Smooth muscle cell (in vitro differentiated cells): ENCODE measurements at regions not wholly inside any gene's neighbourhood (a gene's known extent, or its start where the extent isn't known, plus 50 kb on each side); places are given as distances from the start of the nearest gene placed in this dataset.

ENCODE experiments used
- DNase-seq: peaks from one replicate; lab custom pipeline; 2025; ENCODE audit not compliant: unreplicated experiment; lab: John Stamatoyannopoulos, UW
- H2AFZ ChIP-seq: fragments of 200-600 bp; sonication (generic); 2 replicates; pipeline ENCODE4 v1.6.0; 2016; ENCODE audit warnings: antibody characterized with exemption, low read depth, mild to moderate bottlenecking
- H3F3A ChIP-seq: fragments of 200-600 bp; sonication (generic); 2 replicates; pipeline ENCODE4 v1.6.0; 2017; ENCODE audit warnings: antibody characterized with exemption, low read depth
- H3K27ac ChIP-seq: fragments of 200-600 bp; sonication (generic); 2 replicates; pipeline ENCODE4 v1.5.1; 2016; ENCODE audit warnings: low read depth, mild to moderate bottlenecking
- H3K27me3 ChIP-seq: fragments of 200-600 bp; sonication (generic); 2 replicates; pipeline ENCODE4 v1.6.1; 2016; ENCODE audit warnings: low read depth, mild to moderate bottlenecking
- H3K36me3 ChIP-seq: fragments of 200-600 bp; sonication (generic); 2 replicates; pipeline ENCODE4 v1.5.1; 2016; ENCODE audit warnings: low read depth
- H3K4me1 ChIP-seq: fragments of 200-600 bp; sonication (generic); 2 replicates; pipeline ENCODE4 v1.5.1; 2016; ENCODE audit warnings: low read depth
- H3K4me2 ChIP-seq: fragments of 200-600 bp; sonication (generic); 2 replicates; pipeline ENCODE4 v1.6.0; 2016; ENCODE audit warnings: mild to moderate bottlenecking
- H3K4me3 ChIP-seq: fragments of 200-600 bp; sonication (generic); 2 replicates; pipeline ENCODE4 v1.5.1; 2016; ENCODE audit warnings: mild to moderate bottlenecking
- H3K79me2 ChIP-seq: fragments of 200-600 bp; sonication (generic); 2 replicates; pipeline ENCODE4 v1.6.0; 2016; ENCODE audit warnings: low read depth, mild to moderate bottlenecking
- H3K9ac ChIP-seq: fragments of 200-600 bp; sonication (generic); 2 replicates; pipeline ENCODE4 v1.6.0; 2016; ENCODE audit warnings: low read depth
- H3K9me3 ChIP-seq: fragments of 200-600 bp; sonication (generic); replicated peaks from 2 replicates; pipeline ENCODE4 v1.5.1; 2016; ENCODE audit warnings: low read depth
- H4K20me1 ChIP-seq: fragments of 200-600 bp; sonication (generic); 2 replicates; pipeline ENCODE4 v1.6.0; 2016; ENCODE audit warnings: low read depth
- CTCF ChIP-seq: fragments of 200-600 bp; sonication (generic); IDR thresholded peaks from 2 replicates; pipeline ENCODE4 v1.5.1; 2017; ENCODE audit warnings: borderline replicate concordance, mild to moderate bottlenecking, antibody characterized with exemption; ENCODE audit not compliant: insufficient read depth, poor library complexity, severe bottlenecking
- WGBS: methylation state at CpG from one replicate; pipeline ENCODE4 v1.1.7; 2016; ENCODE audit warnings: low lambda C conversion rate; 5-methylcytosine and 5-hydroxymethylcytosine counted together

DNA sequence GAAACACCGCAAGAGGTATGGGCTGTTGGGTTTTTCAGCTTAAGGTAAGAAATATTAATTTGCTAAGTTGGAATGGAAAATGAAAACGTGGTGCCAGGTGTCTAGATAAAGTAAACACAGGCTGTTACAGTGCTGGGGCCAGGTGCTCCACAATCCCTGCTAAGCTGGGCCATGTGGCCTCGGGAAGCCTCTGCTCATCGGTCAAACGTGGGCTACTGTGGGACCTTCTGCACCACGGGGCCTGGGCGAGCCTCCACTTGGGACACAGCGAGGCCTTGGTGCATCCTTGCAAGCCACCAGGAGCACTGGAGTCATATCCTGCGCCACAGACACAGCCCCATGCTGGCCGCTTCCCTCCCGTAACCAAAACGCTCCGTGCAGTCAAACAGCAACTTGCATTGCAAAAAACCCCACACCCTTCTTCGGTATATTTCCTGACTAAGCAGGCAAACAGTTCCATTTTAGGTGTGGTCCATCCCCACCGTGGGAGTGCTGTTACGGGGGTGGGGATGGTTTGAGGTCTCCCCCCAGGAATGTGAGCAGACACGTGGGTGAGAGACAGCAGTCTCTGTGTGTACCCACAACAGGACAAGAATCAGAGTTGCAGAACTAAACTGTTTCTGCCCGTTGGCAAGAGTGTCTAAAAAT is 96.3 kb upstream of the SOX1 start:
- peaks cover 51% of the 10 kb centered on the region for H3K27me3 ChIP-seq
- no peak overlapping the region for H3K4me3 ChIP-seq
- DNase-seq: no peak
- H4K20me1 ChIP-seq: no peaks in the 10 kb centered on the region
- no peaks in the 10 kb centered on the region for H3K9me3 ChIP-seq
- H3K9ac ChIP-seq: no peak overlapping the region
- TF ChIP-seq CTCF: no peak
- H3K79me2 ChIP-seq: no peaks in the 10 kb centered on the region
- 83% methylated on average over 18 of the region's 18 CpGs for WGBS
- no peak overlapping the region for H3K27ac ChIP-seq
- no peak overlapping the region for H2AFZ ChIP-seq
- no peaks in the 10 kb centered on the region for H3F3A ChIP-seq
- no peak overlapping the region for H3K4me2 ChIP-seq
- H3K4me1 ChIP-seq: no peaks in the 10 kb centered on the region
- H3K36me3 ChIP-seq: no peaks in the 10 kb centered on the region

DNA sequence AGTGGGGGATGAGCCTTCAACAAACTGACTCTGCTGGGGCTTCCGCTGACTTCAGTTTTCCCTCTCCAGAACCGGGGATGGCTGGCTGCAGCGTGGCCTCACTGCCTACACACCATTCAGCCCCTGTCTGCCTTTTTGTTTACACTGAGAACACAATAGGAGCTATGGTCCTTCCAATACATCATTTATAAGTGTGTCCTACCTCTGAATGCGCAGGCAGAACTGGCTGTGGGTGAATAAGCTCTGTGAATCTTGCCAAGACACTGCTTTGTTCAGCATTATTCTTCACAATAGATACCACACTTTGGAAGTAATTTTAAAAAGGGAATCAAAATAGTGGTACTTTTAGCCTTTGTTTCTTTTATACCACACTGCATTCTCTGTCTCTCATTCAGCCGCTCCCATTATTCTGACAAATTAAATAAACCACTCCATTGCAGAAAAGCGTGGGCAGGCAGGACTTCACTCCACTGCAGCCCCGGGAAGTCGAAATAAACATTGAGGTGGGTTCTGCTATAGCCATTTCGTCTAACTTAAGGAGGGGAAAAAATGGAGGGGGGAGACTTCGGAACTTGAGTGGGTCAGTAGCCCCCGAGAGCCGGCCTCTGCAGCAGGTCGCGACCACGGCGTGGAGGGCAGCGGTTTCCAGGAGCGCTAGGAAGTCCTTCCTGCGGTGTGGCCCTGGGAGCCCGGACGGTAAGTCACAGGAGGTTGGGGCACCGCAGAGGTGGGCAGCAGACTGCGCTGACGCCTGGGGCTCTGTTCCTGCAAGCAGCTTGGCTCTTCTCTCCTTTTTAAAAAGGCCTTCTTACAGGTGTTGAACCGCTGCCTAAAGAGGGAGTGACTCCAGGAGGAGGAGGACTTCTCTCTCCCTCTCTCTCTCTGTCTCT is 94.8 kb upstream of the SOX1 start:
- H3K36me3 ChIP-seq: no peaks in the 10 kb centered on the region
- H3K4me2 ChIP-seq: no peak overlapping the region
- no peaks in the 10 kb centered on the region for H3K4me1 ChIP-seq
- H3K9me3 ChIP-seq: no peaks in the 10 kb centered on the region
- 75% methylated on average over 25 of the region's 25 CpGs for WGBS
- H3K79me2 ChIP-seq: no peaks in the 10 kb centered on the region
- no peak for TF ChIP-seq CTCF
- H4K20me1 ChIP-seq: no peaks in the 10 kb centered on the region
- no peak overlapping the region for H2AFZ ChIP-seq
- H3F3A ChIP-seq: no peaks in the 10 kb centered on the region
- no peak overlapping the region for H3K4me3 ChIP-seq
- peaks cover 48% of the 10 kb centered on the region for H3K27me3 ChIP-seq
- no peak overlapping the region for H3K9ac ChIP-seq
- no peak for DNase-seq
- no peak overlapping the region for H3K27ac ChIP-seq

GRCh38 chr13:111973186-111973585 is 93.8 kb upstream of the SOX1 start:
- TF ChIP-seq CTCF: no peak
- Histone ChIP-seq H3K4me3 (no peak overlapping the region), H3K4me2 (no peak overlapping the region), H3K79me2 (no peaks in the 10 kb centered on the region), H3F3A (no peaks in the 10 kb centered on the region), H2AFZ (no peak overlapping the region), H4K20me1 (no peaks in the 10 kb centered on the region), H3K9me3 (no peaks in the 10 kb centered on the region), H3K4me1 (no peaks in the 10 kb centered on the region), H3K27me3 (peaks cover 38% of the 10 kb centered on the region), H3K9ac (no peak overlapping the region), H3K36me3 (no peaks in the 10 kb centered on the region), H3K27ac (no peak overlapping the region)
- WGBS: 76% methylated on average over 15 of the region's 15 CpGs
- DNase-seq: no peak
